ENCODE measurements at regions not wholly inside any gene's neighbourhood (a gene's known extent, or its start where the extent isn't known, plus 50 kb on each side); places are given as distances from the start of the nearest gene placed in this dataset.

DNA sequence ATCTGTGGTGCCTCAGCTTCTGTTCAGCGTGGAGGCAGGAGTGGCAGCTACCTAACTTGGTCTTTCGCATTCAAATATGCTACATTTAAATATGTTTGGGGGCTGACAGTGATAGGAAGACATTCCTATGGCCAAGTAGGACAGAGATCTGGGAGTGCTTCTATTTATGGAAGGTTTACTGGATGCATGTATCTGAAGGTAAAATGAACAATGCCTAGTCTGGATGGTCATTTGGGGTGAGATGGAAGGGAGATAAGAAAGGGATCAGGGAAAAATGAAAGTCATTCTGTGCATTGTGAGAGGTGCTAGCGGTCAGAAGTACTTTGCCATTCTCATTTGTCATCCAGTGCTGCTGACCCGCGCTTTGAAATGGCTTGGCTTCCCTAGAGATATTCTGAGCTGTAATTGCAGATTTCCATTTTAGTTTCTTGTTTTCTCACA is 107.3 kb upstream of the FOXN2 start:
- TF ChIP-seq, protein P1, sequence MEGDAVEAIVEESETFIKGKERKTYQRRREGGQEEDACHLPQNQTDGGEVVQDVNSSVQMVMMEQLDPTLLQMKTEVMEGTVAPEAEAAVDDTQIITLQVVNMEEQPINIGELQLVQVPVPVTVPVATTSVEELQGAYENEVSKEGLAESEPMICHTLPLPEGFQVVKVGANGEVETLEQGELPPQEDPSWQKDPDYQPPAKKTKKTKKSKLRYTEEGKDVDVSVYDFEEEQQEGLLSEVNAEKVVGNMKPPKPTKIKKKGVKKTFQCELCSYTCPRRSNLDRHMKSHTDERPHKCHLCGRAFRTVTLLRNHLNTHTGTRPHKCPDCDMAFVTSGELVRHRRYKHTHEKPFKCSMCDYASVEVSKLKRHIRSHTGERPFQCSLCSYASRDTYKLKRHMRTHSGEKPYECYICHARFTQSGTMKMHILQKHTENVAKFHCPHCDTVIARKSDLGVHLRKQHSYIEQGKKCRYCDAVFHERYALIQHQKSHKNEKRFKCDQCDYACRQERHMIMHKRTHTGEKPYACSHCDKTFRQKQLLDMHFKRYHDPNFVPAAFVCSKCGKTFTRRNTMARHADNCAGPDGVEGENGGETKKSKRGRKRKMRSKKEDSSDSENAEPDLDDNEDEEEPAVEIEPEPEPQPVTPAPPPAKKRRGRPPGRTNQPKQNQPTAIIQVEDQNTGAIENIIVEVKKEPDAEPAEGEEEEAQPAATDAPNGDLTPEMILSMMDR (IDR thresholded peaks at IDR 0.05; ENCODE audit: partially characterized antibody, unreplicated experiment): no peak
- Mint-ChIP-seq H3K4me3 (ENCODE audit: unreplicated experiment) (no peak overlapping the region), H3K36me3 (ENCODE audit: unreplicated experiment) (no peaks in the 10 kb centered on the region), H3K9me3 (ENCODE audit: unreplicated experiment) (peaks cover 1% of the 10 kb centered on the region), H3K27ac (ENCODE audit: unreplicated experiment) (peak overlapping the region; percentile 44), H3K27me3 (ENCODE audit: unreplicated experiment) (no peaks in the 10 kb centered on the region), H3K4me1 (ENCODE audit: low read depth, unreplicated experiment) (peaks cover 21% of the 10 kb centered on the region)
- no peak for DNase-seq

DNA sequence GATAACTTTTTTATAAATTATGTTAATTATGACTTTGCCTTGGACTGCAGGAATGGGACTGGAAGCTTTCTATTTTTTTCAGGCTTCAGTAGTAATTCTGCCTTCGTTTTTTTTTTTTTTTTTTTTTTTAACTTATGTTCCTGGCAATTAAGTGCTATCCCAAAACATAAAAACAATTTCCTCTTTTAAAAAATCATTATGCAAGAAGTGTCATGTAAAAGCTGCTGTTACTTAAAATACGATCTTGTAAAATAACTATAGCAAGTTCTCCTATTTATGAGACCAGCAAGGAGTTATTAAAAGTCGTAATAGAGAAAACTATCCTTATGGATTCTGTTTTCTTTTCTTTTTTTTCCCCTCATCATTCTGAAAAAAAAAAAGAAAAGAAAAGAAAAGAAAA is 106.6 kb upstream of the FOXN2 start:
- Mint-ChIP-seq H3K27me3 (ENCODE audit: unreplicated experiment) (no peaks in the 10 kb centered on the region), H3K4me1 (ENCODE audit: low read depth, unreplicated experiment) (peaks cover 21% of the 10 kb centered on the region), H3K9me3 (ENCODE audit: unreplicated experiment) (peaks cover 1% of the 10 kb centered on the region), H3K27ac (ENCODE audit: unreplicated experiment) (no peak overlapping the region), H3K4me3 (ENCODE audit: unreplicated experiment) (no peak overlapping the region), H3K36me3 (ENCODE audit: unreplicated experiment) (no peaks in the 10 kb centered on the region)
- no peak for DNase-seq
- TF ChIP-seq, protein P1 (IDR thresholded peaks at IDR 0.05; ENCODE audit: partially characterized antibody, unreplicated experiment): no peak

DNA sequence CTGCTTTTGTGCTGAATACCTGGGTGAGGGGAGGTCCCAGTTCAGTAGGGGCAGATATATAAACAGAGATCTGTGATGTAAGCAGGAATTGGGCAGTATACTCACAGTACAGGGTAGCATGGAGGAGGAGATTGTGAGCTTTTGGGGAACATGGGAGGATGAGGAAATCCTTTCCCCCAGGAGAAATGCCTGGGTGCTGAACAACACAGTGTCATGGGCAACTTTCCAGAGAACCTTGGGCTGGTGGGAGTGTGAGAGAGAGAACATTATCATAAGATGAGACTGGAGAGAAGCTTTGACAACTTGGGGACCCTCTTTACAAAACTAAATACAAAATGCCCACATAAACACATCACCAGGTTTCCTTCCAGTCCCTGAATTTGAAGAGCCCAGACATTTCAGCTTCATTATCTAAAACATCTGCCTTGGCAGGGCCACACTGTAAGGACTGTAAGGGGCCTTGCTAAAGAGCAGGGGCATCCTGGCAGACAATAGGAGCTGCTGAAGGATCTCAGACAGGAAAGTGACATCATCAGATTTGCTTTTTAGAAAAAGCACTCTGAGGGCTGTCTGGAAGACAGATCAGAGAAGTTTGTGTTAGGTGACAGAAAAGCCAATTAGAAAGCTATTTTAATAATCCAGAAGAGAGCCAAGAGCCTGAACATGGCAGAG is 105.1 kb upstream of the FOXN2 start:
- DNase-seq: no peak
- H3K4me1 Mint-ChIP-seq (ENCODE audit: low read depth, unreplicated experiment): peaks cover 19% of the 10 kb centered on the region
- no peaks in the 10 kb centered on the region for H3K36me3 Mint-ChIP-seq (ENCODE audit: unreplicated experiment)
- TF ChIP-seq, protein P1 (IDR thresholded peaks at IDR 0.05; ENCODE audit: partially characterized antibody, unreplicated experiment): no peak
- peaks cover 1% of the 10 kb centered on the region for H3K9me3 Mint-ChIP-seq (ENCODE audit: unreplicated experiment)
- no peaks in the 10 kb centered on the region for H3K27me3 Mint-ChIP-seq (ENCODE audit: unreplicated experiment)
- H3K27ac Mint-ChIP-seq (ENCODE audit: unreplicated experiment): no peak overlapping the region
- no peak overlapping the region for H3K4me3 Mint-ChIP-seq (ENCODE audit: unreplicated experiment)

DNA sequence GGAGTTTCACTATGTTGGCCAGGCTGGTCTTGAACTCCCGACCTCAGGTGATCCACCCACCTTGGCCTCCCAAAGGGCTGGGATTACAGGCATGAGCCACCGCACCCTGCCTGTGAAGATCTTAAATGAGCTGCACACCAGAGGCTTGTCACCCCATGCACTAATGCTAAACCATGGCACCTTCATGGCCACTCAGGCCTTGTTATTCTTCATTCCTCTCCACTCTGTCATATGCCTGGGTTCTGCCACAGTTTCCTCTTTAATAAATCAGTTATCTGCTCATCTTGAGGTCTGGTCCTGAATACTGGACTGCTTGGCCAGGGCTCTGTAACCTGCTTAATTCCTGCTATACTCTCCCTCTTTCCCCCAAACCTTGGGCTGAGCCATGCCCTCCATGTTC is 104.3 kb upstream of the FOXN2 start:
- TF ChIP-seq, protein P1 (IDR thresholded peaks at IDR 0.05; ENCODE audit: partially characterized antibody, unreplicated experiment): no peak

DNA sequence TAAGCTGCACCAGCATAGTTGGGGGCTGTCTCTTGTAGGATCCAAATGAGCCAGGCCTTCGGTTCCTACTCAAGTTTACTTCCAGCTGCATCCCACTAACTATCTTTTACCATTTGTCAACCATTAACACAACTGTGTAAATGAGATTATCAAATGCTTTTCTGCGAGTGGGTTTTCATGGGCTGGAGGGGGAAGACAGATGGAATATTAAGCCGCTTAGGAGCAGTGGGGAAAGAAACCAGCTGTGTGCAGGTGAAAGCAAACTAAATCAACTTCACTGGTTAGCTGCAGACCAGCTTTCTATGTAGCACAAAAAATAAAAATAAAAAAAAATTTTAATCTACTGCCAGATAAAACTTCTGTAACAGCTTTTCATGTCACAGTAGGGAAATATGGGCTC is 100.8 kb upstream of the FOXN2 start:
- H3K36me3 Mint-ChIP-seq (ENCODE audit: unreplicated experiment): no peaks in the 10 kb centered on the region
- no peak for DNase-seq
- H3K27ac Mint-ChIP-seq (ENCODE audit: unreplicated experiment): no peak overlapping the region
- no peaks in the 10 kb centered on the region for H3K27me3 Mint-ChIP-seq (ENCODE audit: unreplicated experiment)
- no peak overlapping the region for H3K4me3 Mint-ChIP-seq (ENCODE audit: unreplicated experiment)
- H3K9me3 Mint-ChIP-seq (ENCODE audit: unreplicated experiment): peaks cover 1% of the 10 kb centered on the region
- no peaks in the 10 kb centered on the region for H3K4me1 Mint-ChIP-seq (ENCODE audit: low read depth, unreplicated experiment)
- TF ChIP-seq, protein P1 (IDR thresholded peaks at IDR 0.05; ENCODE audit: partially characterized antibody, unreplicated experiment): no peak

More for the DNA sequence above, 104.3 kb upstream of the FOXN2 start:
- H3K27me3 Mint-ChIP-seq (ENCODE audit: unreplicated experiment): no peaks in the 10 kb centered on the region
- peaks cover 1% of the 10 kb centered on the region for H3K9me3 Mint-ChIP-seq (ENCODE audit: unreplicated experiment)
- no peaks in the 10 kb centered on the region for H3K36me3 Mint-ChIP-seq (ENCODE audit: unreplicated experiment)
- H3K4me1 Mint-ChIP-seq (ENCODE audit: low read depth, unreplicated experiment): peaks cover 18% of the 10 kb centered on the region
- DNase-seq: no peak
- no peak overlapping the region for H3K4me3 Mint-ChIP-seq (ENCODE audit: unreplicated experiment)
- H3K27ac Mint-ChIP-seq (ENCODE audit: unreplicated experiment): no peak overlapping the region
